Esophagus squamous epithelium (tissue), 5 donors: ENCODE measurements at regions not wholly inside any gene's neighbourhood (a gene's known extent, or its start where the extent isn't known, plus 50 kb on each side); places are given as distances from the start of the nearest gene placed in this dataset.

Source experiments
- DNase-seq: peaks from one replicate; lab custom pipeline; 2025; lab: John Stamatoyannopoulos, UW
- H3K27ac ChIP-seq, 4 donors: fragments of 200-600 bp; sonication (generic); one replicate each; pipeline ENCODE4 v1.5.1; 2016 to 2019; ENCODE audit warnings: mild to moderate bottlenecking in 1 of 4
- H3K27me3 ChIP-seq, 4 donors: fragments of 200-600 bp; sonication (generic); 1 replicate in 3 of 4; 2 replicates in 1 of 4; pipeline versions ENCODE4 v1.5.1 to v1.6.0; 2017 to 2021; ENCODE audit warnings: antibody characterized with exemption in 1 of 4
- H3K36me3 ChIP-seq, 3 donors: fragments of 200-600 bp; sonication (generic); one replicate each; pipeline ENCODE4 v1.5.1; 2016 to 2019
- H3K4me1 ChIP-seq, 3 donors: fragments of 200-600 bp; sonication (generic); one replicate each; pipeline ENCODE4 v1.5.1; 2017 to 2019
- H3K4me3 ChIP-seq, 4 donors: fragments of 200-600 bp; sonication (generic); 1 replicate in 3 of 4; 2 replicates in 1 of 4; pipeline ENCODE4 v1.5.1; 2016 to 2019; ENCODE audit warnings: mild to moderate bottlenecking in 2 of 4, moderate library complexity in 1 of 4
- H3K9me3 ChIP-seq, 3 donors: fragments of 200-600 bp; sonication (generic); one replicate each; pipeline ENCODE4 v1.5.1; 2016 to 2019
- POLR2A ChIP-seq, 4 donors: fragments of 450-650 bp; IDR thresholded peaks; one replicate each; pipeline ENCODE4 v1.6.1; 2017; ENCODE audit warnings: antibody characterized with exemption in 4 of 4, mild to moderate bottlenecking in 4 of 4, moderate library complexity in 3 of 4
- WGBS, 2 donors: methylation state at CpG; one replicate each; pipeline ENCODE4 v1.1.5; 2018; 5-methylcytosine and 5-hydroxymethylcytosine counted together
- intact Hi-C: fragments of 100-400 bp; cut with DNase I; formaldehyde crosslinking; loops from one replicate; pipeline ENCODE4 v1.15.0; 2022
- TF ChIP-seq, protein P1 (sequence below), 6 experiments: fragments of 450-650 bp in 4 of 6; fragments of 200-600 bp in 2 of 6; sonication (generic) in 2 of 6; IDR thresholded peaks; one replicate each; pipeline ENCODE4 v1.5.1; 2016 to 2019; ENCODE audit warnings: antibody characterized with exemption in 6 of 6, mild to moderate bottlenecking in 4 of 6, moderate library complexity in 4 of 6
- donor health status: DM: yes; HTN: yes; CAD: no.

DNA sequence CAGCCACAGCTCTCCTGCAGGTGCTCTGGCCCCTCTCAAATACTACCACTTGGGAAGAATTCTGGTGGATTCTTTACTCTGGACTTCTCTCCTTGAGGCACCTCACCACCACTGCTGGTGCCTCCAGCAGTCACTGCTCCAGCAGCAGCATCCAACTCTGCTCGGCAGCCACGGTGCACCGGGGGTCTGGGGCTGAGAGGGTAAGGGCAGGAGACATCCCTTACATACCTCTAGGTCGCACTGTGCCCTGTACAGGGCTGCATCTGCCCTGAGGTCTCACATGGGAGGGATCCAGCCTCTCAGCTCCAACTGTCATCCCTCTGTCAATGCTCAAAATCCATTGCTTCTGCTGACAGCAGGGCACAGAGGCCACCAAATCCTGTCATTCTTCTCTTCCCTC, 588.2 kb downstream of the CDK5RAP2 start:
- 14 to 33% methylated on average over 1 of the region's 4 CpGs for WGBS, 2 donors
- Histone ChIP-seq H3K9me3 (no peaks in the 10 kb centered on the region), H3K27me3 (peaks cover 0 to 3% (median 0%) of the 10 kb centered on the region in 4 donors), H3K36me3 (no peaks in the 10 kb centered on the region), H3K27ac (no peak overlapping the region), H3K4me3 (no peak overlapping the region), H3K4me1 (no peaks in the 10 kb centered on the region)
- TF ChIP-seq, protein P1, sequence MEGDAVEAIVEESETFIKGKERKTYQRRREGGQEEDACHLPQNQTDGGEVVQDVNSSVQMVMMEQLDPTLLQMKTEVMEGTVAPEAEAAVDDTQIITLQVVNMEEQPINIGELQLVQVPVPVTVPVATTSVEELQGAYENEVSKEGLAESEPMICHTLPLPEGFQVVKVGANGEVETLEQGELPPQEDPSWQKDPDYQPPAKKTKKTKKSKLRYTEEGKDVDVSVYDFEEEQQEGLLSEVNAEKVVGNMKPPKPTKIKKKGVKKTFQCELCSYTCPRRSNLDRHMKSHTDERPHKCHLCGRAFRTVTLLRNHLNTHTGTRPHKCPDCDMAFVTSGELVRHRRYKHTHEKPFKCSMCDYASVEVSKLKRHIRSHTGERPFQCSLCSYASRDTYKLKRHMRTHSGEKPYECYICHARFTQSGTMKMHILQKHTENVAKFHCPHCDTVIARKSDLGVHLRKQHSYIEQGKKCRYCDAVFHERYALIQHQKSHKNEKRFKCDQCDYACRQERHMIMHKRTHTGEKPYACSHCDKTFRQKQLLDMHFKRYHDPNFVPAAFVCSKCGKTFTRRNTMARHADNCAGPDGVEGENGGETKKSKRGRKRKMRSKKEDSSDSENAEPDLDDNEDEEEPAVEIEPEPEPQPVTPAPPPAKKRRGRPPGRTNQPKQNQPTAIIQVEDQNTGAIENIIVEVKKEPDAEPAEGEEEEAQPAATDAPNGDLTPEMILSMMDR (IDR thresholded peaks at IDR 0.05), result no peak
- TF ChIP-seq POLR2A (IDR thresholded peaks at IDR 0.05), result no peak
- intact Hi-C loops, result no loop called here
- no peak for DNase-seq

DNA sequence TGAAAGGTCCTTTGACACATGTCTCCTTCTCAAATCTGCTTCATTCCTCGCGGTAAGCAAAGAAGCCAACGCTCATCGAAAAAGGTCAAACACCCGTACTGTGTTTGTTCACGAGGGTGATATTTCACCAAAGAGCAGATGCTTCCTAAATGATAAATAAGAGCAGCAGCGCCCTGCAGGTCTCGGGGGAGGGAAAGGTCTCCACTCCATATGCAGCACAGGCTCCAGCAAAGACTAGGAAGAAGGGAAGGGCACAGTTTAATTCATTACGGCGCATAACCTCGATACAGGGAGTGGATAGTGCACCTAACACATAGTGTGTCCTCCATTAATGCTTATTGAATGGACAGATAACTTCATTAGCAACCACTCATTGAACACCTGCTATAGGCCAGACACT, 593.3 kb downstream of the CDK5RAP2 start:
- no peak overlapping the region for H3K4me3 ChIP-seq
- no peaks in the 10 kb centered on the region for H3K4me1 ChIP-seq
- WGBS, 2 donors, result 58 to 59% methylated on average over 5 to 11 of the region's 11 CpGs
- no peaks in the 10 kb centered on the region for H3K9me3 ChIP-seq
- no peaks in the 10 kb centered on the region for H3K27me3 ChIP-seq
- DNase-seq, result no peak
- no peaks in the 10 kb centered on the region for H3K36me3 ChIP-seq
- H3K27ac ChIP-seq, result no peak overlapping the region
- TF ChIP-seq POLR2A (IDR thresholded peaks at IDR 0.05), result no peak
- intact Hi-C loops, result no loop called here

DNA sequence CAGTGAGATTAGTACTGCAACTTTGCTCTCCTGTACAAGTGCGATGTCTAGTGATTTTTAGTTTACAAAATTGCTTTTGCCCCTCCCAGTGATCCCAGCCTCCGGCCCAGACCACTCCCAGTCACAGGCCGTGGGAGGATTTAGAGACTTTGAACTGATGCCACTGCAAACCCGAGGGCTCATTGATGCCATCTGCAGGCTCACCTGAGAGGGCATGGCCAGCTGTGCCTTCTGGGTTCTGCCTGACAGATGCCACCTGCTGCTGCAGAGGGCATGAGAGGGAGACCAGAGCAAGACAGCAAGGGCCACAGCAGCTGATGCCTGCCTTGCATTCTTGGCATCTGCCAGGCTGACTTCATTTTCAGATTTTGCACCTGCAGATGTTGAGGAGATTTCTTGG, 593.8 kb downstream of the CDK5RAP2 start:
- TF ChIP-seq, protein P1 (IDR thresholded peaks at IDR 0.05), result no peak
- TF ChIP-seq POLR2A (IDR thresholded peaks at IDR 0.05), result no peak
- DNase-seq, result no peak
- H3K27ac ChIP-seq, result no peak overlapping the region
- intact Hi-C loops, result no loop called here
- H3K9me3 ChIP-seq, result no peaks in the 10 kb centered on the region
- no peaks in the 10 kb centered on the region for H3K4me1 ChIP-seq
- H3K27me3 ChIP-seq, result no peaks in the 10 kb centered on the region
- 17 to 52% methylated on average over 4 of the region's 4 CpGs for WGBS, 2 donors
- H3K36me3 ChIP-seq, result no peaks in the 10 kb centered on the region
- H3K4me3 ChIP-seq, result no peak overlapping the region

DNA sequence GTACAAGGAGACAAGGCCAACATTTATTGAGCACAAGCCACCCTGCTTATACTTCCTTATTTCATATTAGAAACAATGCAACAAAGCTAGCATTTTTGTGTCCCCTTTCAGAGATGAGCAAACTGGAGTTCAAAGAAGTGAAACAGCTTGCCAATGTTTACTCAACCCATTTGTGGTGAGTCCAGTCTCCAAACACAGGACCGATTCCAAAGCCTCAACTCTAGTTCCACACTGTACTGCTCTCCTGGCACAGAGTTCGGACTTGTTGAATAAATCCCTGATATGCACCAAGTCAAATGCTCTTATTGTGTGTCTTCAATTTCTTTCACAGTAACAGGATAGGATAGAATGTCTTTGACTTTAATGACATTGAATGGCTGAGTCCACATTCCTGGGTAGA, 604.8 kb upstream of the BRINP1 start:
- no peak overlapping the region for H3K4me3 ChIP-seq
- H3K27me3 ChIP-seq, result no peaks in the 10 kb centered on the region
- peaks cover 0 to 2% (median 0%) of the 10 kb centered on the region in 3 donors for H3K4me1 ChIP-seq
- no peaks in the 10 kb centered on the region for H3K36me3 ChIP-seq
- no peaks in the 10 kb centered on the region for H3K9me3 ChIP-seq
- TF ChIP-seq POLR2A (IDR thresholded peaks at IDR 0.05), result no peak
- TF ChIP-seq, protein P1 (IDR thresholded peaks at IDR 0.05), result no peak
- no peak overlapping the region for H3K27ac ChIP-seq
- intact Hi-C loops, result no loop called here
- 34 to 39% methylated on average over 2 of the region's 2 CpGs for WGBS, 2 donors
- DNase-seq, result no peak

DNA sequence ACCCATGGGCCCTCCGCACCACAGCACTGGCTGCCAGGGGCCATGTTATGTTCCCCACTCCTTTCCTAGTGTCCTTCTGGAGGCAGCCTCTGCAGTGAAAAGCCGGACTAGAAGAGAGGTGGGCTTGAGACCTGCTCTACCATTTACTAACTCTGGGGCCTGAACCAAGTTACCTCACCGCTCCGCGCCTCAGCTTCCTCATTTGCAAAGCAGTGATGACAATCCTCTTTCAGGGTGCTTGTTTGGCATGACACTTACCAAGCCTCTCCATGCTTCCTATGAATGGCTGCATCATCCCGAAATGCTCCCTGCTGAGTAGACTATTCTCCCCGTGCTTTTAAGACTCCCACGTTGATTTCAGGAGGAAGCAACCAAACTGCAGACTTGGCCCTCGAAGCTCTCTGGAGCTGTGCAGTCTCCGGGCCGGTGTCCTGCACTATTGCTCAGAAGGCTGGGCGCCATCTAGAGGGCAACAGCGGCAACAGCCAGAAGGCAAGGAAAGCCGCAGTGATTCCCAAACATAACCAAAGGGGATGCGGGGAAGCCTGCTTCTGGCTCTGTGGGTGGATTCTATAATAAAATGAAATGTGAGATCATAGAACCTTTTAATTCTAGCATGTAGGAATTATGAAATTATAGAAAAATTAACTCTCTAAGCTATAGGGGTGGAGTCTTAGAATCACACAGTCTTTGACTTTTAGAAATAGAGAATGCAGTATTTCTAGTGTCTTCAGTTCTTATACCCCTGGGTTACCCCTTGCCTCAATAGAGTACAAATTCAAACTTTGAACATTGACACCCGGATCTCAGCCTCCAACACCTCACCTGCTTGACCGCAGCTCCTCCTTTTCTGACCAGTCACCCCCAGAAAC, 599.8 kb upstream of the BRINP1 start:
- TF ChIP-seq, protein P1 (IDR thresholded peaks at IDR 0.05), result peak; percentile 61 to 83 (median 74)
- no peak for TF ChIP-seq POLR2A (IDR thresholded peaks at IDR 0.05)
- H3K9me3 ChIP-seq, result no peaks in the 10 kb centered on the region
- H3K27ac ChIP-seq, result no peak overlapping the region
- peaks cover 0 to 8% (median 0%) of the 10 kb centered on the region in 4 donors for H3K27me3 ChIP-seq
- 49 to 53% methylated on average over 10 of the region's 17 CpGs for WGBS, 2 donors
- intact Hi-C loops, result loop anchor here (10.0 kb wide), 1 partner anchor 414 kb away; no protein-coding TSS in a partner anchor
- H3K4me1 ChIP-seq, result peaks cover 0 to 5% (median 0%) of the 10 kb centered on the region in 3 donors
- H3K4me3 ChIP-seq, result no peak overlapping the region
- no peak for DNase-seq
- no peaks in the 10 kb centered on the region for H3K36me3 ChIP-seq
